K562 (cell line): ENCODE measurements at regions not wholly inside any gene's neighbourhood (a gene's known extent, or its start where the extent isn't known, plus 50 kb on each side); places are given as distances from the start of the nearest gene placed in this dataset.
"Not testable (repeated sequence)": the region's sequence is repeated elsewhere in the genome, so short reads cannot be mapped to it uniquely, and the experiment has no call there.

Experiments used
- ELK3 ChIP-seq: fragments of 450-650 bp; formaldehyde crosslinking; IDR thresholded peaks from 2 replicates; pipeline ENCODE4 v1.4.0; 2020; ENCODE audit warnings: mild to moderate bottlenecking
- EP300 ChIP-seq: IDR thresholded peaks from 2 replicates; pipeline ENCODE4 v1.6.1; 2012; ENCODE audit warnings: low read length, improper control_type of control experiment
- EZH2 ChIP-seq: IDR thresholded peaks from 2 replicates; pipeline ENCODE4 v1.6.1; 2012; ENCODE audit warnings: low read depth, mild to moderate bottlenecking, inconsistent platforms, low read length, borderline replicate concordance
- POLR2AphosphoS5 ChIP-seq: IDR thresholded peaks from 2 replicates; pipeline ENCODE4 v1.6.1; 2011; ENCODE audit warnings: mild to moderate bottlenecking, low read depth, low read length, moderate library complexity; ENCODE audit not compliant: control insufficient read depth, insufficient read depth
- ZNF507 ChIP-seq: conservative IDR thresholded peaks from 2 replicates; pipeline ENCODE4 v1.6.1; 2017; ENCODE audit warnings: missing genetic modification characterization, missing compliant biosample characterization

- TF ChIP-seq EZH2; ZNF507; EP300; POLR2AphosphoS5; ELK3 (CRISPR knock-in tag): not testable (repeated sequence)
Measured at GRCh38 chr3:195994343-195994742, 86.0 kb upstream of the TNK2 start.
